ENCODE measurements at regions not wholly inside any gene's neighbourhood (a gene's known extent, or its start where the extent isn't known, plus 50 kb on each side); places are given as distances from the start of the nearest gene placed in this dataset.

DNA sequence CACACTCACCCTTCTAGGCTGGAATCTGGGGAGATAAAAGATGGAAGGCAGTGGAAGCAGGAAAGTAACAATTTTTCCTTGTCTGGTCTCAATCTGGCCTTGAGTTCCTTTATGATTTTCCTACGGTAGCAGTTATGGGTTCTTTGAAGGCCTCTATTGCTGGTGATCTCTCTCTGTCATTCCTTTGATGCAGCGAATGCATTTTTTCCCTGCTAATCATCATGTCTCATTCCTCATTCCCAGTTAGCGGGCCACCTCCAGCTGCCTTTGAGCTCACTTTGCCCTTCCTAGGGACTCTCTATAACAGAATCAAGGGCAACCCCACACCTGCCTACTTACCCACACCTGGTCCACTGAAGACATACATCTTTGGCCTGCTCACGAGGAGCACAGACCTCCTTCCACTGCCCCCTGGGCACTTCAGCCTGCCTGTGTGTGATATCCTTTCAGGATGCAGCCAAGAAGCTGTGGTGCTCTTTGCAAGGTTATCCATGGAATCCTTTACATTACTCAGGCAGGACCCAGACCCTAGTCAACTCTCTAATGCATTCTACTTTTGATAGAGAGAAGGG is 191.7 kb downstream of the DRD1 start:
- WGBS, 5 donors = 67 to 91% (median 84%) methylated on average over 4 of the region's 4 CpGs
- Histone ChIP-seq H3K36me3 (no peaks in the 10 kb centered on the region), H3K4me3 (no peak overlapping the region), H3K9me3 (no peaks in the 10 kb centered on the region), H3K4me1 (no peaks in the 10 kb centered on the region), H3K27ac (no peak overlapping the region), H3K27me3 (replicated peaks in 1 of 7) (no peaks in the 10 kb centered on the region)
- DNase-seq = no peak
- intact Hi-C loops (cut with DNase I; ENCODE audit: low total_unique reads) = no loop called here
- TF ChIP-seq CTCF (IDR thresholded peaks at IDR 0.05 in 8 of 11, conservative IDR thresholded peaks at IDR 0.05 in 3 of 11) (no peak), POLR2AphosphoS5 (IDR thresholded peaks at IDR 0.05) (no peak), POLR2A (IDR thresholded peaks at IDR 0.05) (no peak)

DNA sequence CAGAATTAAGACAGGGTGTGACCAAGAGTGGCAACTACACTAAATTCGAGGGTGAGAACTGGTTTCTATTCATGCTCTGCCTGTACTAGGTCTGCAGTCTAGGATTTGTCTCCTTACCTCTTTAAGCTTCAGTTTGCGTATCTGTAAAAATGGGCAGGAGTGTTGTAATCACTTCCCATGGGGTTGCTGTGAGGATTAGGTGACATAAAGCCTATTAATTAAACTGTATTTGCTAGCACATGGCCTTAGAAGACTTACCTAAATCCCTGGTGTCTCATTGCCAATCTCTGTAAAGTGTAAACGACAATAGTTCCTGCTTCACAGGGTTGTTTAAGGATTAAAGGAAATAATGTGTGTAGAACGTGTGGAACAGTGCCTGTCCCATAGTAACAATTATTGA is 193.6 kb downstream of the DRD1 start:
- Histone ChIP-seq H3K36me3 (no peaks in the 10 kb centered on the region), H3K27me3 (replicated peaks in 1 of 7) (peaks cover 0 to 9% (median 0%) of the 10 kb centered on the region in 7 donors), H3K27ac (no peak overlapping the region), H3K9me3 (no peaks in the 10 kb centered on the region), H3K4me3 (no peak overlapping the region), H3K4me1 (no peaks in the 10 kb centered on the region)
- TF ChIP-seq CTCF (IDR thresholded peaks at IDR 0.05 in 8 of 11, conservative IDR thresholded peaks at IDR 0.05 in 3 of 11) = no peak
- TF ChIP-seq POLR2AphosphoS5 (IDR thresholded peaks at IDR 0.05) = no peak
- TF ChIP-seq POLR2A (IDR thresholded peaks at IDR 0.05) = no peak
- intact Hi-C loops (cut with DNase I; ENCODE audit: low total_unique reads) = no loop called here
- whole genome bisulfite sequencing, 5 donors = 64 to 77% (median 70%) methylated on average over 4 of the region's 4 CpGs
- DNase-seq = no peak

DNA sequence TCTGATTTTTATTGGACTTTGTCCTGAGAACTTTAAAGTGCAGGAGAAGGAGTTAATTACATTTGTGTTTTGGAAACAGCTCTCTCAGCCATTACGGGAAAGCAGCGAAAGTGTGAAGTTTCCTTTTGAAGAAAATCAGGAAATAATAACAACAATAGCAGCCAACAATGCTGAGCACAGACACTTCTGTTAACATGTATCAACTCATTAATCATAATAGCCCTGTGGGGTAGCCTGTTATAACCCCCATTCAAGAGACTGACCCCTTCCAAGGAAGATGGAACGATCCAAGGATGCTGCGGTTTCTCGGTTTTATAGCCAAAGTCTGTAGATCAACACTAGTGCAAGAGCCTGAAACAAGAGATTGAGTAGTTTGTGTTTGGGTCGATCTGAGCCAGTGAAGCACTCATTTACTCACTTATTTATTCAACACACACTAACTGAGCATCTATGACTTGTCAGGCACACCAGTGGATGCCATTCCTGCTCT is 195.5 kb downstream of the DRD1 start:
- intact Hi-C loops (cut with DNase I; ENCODE audit: low total_unique reads) = no loop called here
- H3K27me3 ChIP-seq (replicated peaks in 1 of 7) = peaks cover 0 to 17% (median 0%) of the 10 kb centered on the region in 7 donors
- no peak for DNase-seq
- H3K4me3 ChIP-seq = no peak overlapping the region
- TF ChIP-seq POLR2A (IDR thresholded peaks at IDR 0.05) (no peak), POLR2AphosphoS5 (IDR thresholded peaks at IDR 0.05) (no peak), CTCF (IDR thresholded peaks at IDR 0.05 in 8 of 11, conservative IDR thresholded peaks at IDR 0.05 in 3 of 11) (no peak)
- H3K27ac ChIP-seq = no peak overlapping the region
- H3K9me3 ChIP-seq = no peaks in the 10 kb centered on the region
- H3K36me3 ChIP-seq = no peaks in the 10 kb centered on the region
- H3K4me1 ChIP-seq = no peaks in the 10 kb centered on the region
- 61 to 77% (median 70%) methylated on average over 6 of the region's 6 CpGs for WGBS, 5 donors

DNA sequence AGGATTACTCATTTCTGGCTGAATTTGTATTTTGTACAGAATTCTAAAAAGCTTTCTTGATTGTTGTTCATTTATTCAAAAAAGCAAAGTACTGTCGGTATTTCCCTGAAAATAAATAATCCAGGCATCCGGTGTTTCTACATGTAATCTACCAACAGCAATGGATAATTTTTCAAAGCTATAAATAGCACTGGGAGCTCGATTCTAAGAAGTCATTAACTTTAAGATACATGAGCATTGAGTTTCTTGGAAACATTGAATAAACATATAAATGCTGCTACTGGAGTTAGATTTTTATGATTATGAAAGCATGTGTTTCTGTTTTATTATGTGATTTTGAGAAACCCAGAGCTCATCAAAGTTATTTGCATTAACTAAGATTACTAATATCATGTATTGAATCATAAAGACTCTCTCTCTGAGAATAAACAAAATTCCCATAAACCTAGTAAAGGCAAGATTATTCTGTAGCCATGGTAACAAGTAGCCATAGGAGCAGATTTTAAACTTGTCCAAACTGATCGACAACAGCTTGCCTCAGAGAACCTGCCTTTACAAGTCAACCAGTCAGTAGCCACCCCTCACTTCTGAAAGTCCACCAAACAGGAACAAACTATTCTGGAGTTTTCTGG is 197.0 kb downstream of the DRD1 start:
- Histone ChIP-seq H3K27me3 (replicated peaks in 1 of 7) (peaks cover 0 to 20% (median 0%) of the 10 kb centered on the region in 7 donors), H3K36me3 (no peaks in the 10 kb centered on the region), H3K9me3 (no peaks in the 10 kb centered on the region), H3K4me1 (no peaks in the 10 kb centered on the region), H3K4me3 (no peak overlapping the region), H3K27ac (no peak overlapping the region)
- TF ChIP-seq CTCF (IDR thresholded peaks at IDR 0.05 in 8 of 11, conservative IDR thresholded peaks at IDR 0.05 in 3 of 11) = no peak
- TF ChIP-seq POLR2A (IDR thresholded peaks at IDR 0.05) = no peak
- no peak for TF ChIP-seq POLR2AphosphoS5 (IDR thresholded peaks at IDR 0.05)
- 65 to 71% (median 67%) methylated on average over 4 of the region's 4 CpGs for WGBS, 5 donors
- no peak for DNase-seq
- intact Hi-C loops (cut with DNase I; ENCODE audit: low total_unique reads) = no loop called here

Measured in spleen (tissue), 11 donors.